Spleen (tissue), 11 donors: ENCODE measurements at regions not wholly inside any gene's neighbourhood (a gene's known extent, or its start where the extent isn't known, plus 50 kb on each side); places are given as distances from the start of the nearest gene placed in this dataset.

Source experiments
- DNase-seq: peaks from one replicate; pipeline ENCODE4 v3.0.0-alpha.2; 2020
- H3K27ac ChIP-seq, 8 donors: fragments of 200-600 bp; sonication (generic) in 7 of 8; 1 replicate in 4 of 8; 2 replicates in 4 of 8; pipeline versions ENCODE4 v1.5.0 to v1.8.0; 2016 to 2021; ENCODE audit warnings: inconsistent platforms in 4 of 8, mild to moderate bottlenecking in 4 of 8, moderate library complexity in 1 of 8
- H3K27me3 ChIP-seq, 7 donors: fragments of 200-600 bp; sonication (generic) in 6 of 7; replicated peaks in 1 of 7; 1 replicate in 4 of 7; 2 replicates in 3 of 7; pipeline versions ENCODE4 v1.5.0 to v1.8.0; 2016 to 2021; ENCODE audit warnings: inconsistent platforms in 3 of 7, mild to moderate bottlenecking in 1 of 7
- H3K36me3 ChIP-seq, 6 donors: fragments of 200-600 bp; sonication (generic) in 5 of 6; 1 replicate in 4 of 6; 2 replicates in 2 of 6; pipeline versions ENCODE4 v1.5.0 to v1.8.0; 2016 to 2021; ENCODE audit warnings: inconsistent platforms in 2 of 6
- H3K4me1 ChIP-seq, 6 donors: fragments of 200-600 bp; sonication (generic) in 5 of 6; 1 replicate in 3 of 6; 2 replicates in 3 of 6; pipeline versions ENCODE4 v1.5.0 to v1.8.0; 2016 to 2021; ENCODE audit warnings: inconsistent platforms in 3 of 6
- H3K4me3 ChIP-seq, 8 donors: fragments of 200-600 bp; sonication (generic) in 7 of 8; 1 replicate in 4 of 8; 2 replicates in 4 of 8; pipeline versions ENCODE4 v1.5.0 to v1.8.0; 2016 to 2021; ENCODE audit warnings: inconsistent platforms in 4 of 8, mild to moderate bottlenecking in 4 of 8, moderate library complexity in 2 of 8
- H3K9me3 ChIP-seq, 8 donors: fragments of 200-600 bp; sonication (generic) in 7 of 8; 1 replicate in 4 of 8; 2 replicates in 4 of 8; pipeline versions ENCODE4 v1.5.0 to v1.8.0; 2016 to 2021; ENCODE audit warnings: inconsistent platforms in 4 of 8
- CTCF ChIP-seq, 11 experiments: fragments of 200-600 bp in 7 of 11; fragments of 450-650 bp in 4 of 11; sonication (generic) in 4 of 11; IDR thresholded peaks in 8 of 11; conservative IDR thresholded peaks in 3 of 11; 1 replicate in 7 of 11; 2 replicates in 4 of 11; pipeline versions ENCODE4 v1.4.0 to v1.8.0; 2016 to 2021; ENCODE audit warnings: antibody characterized with exemption in 11 of 11, inconsistent platforms in 4 of 11, mild to moderate bottlenecking in 1 of 11
- POLR2A ChIP-seq, 3 donors: fragments of 450-650 bp; IDR thresholded peaks; one replicate each; pipeline ENCODE4 v1.5.1; 2017; ENCODE audit warnings: antibody characterized with exemption in 3 of 3, mild to moderate bottlenecking in 1 of 3
- POLR2AphosphoS5 ChIP-seq, 3 donors: sonication (generic); formaldehyde crosslinking; IDR thresholded peaks; one replicate each; pipeline ENCODE4 v1.5.1; 2017; ENCODE audit warnings: antibody characterized with exemption in 3 of 3
- WGBS, 5 donors: extraction: QIAGEN DNeasy Blood & Tissue Kit in 3 of 5; methylation state at CpG; one replicate each; pipeline versions ENCODE4 v1.1.5 to v1.1.7; 2013 to 2018; 5-methylcytosine and 5-hydroxymethylcytosine counted together
- intact Hi-C: fragments of 100-400 bp; cut with DNase I; formaldehyde crosslinking; loops from one replicate; pipeline ENCODE4 v1.15.0; 2023; ENCODE audit warnings: low total_unique reads
- donor health status: healthy with polysubstance abuse.
- donor health status: DM: no; HTN: no; CAD: no; lungs with moderate emphysema.
- donor health status: DM: no; HTN: no; CAD: no.
- donor health status: Bipolar disorder and iron deficiency.
- donor health status: healthy.
- donor health status: DM: no; HTN: no; CAD: no.
- donor health status: DM: yes; HTN: yes; CAD: no.

GRCh38 chr18:1015777-1016176, 111.1 kb downstream of the ADCYAP1 start:
- H3K4me1 ChIP-seq: no peaks in the 10 kb centered on the region
- no peak for TF ChIP-seq POLR2A (IDR thresholded peaks at IDR 0.05)
- TF ChIP-seq CTCF (IDR thresholded peaks at IDR 0.05 in 8 of 11, conservative IDR thresholded peaks at IDR 0.05 in 3 of 11): no peak
- no peak for TF ChIP-seq POLR2AphosphoS5 (IDR thresholded peaks at IDR 0.05)
- H3K27me3 ChIP-seq: no peaks in the 10 kb centered on the region
- no peak for DNase-seq
- intact Hi-C loops: no loop called here
- H3K4me3 ChIP-seq: no peak overlapping the region
- H3K36me3 ChIP-seq: no peaks in the 10 kb centered on the region
- no peak overlapping the region for H3K27ac ChIP-seq
- 51 to 71% (median 54%) methylated on average over 2 of the region's 2 CpGs for WGBS, 5 donors
- H3K9me3 ChIP-seq: no peaks in the 10 kb centered on the region

GRCh38 chr18:1017227-1018058, 112.8 kb downstream of the ADCYAP1 start:
- Histone ChIP-seq H3K9me3 (no peaks in the 10 kb centered on the region), H3K36me3 (no peaks in the 10 kb centered on the region), H3K27ac (no peak overlapping the region), H3K4me1 (no peaks in the 10 kb centered on the region), H3K4me3 (no peak overlapping the region), H3K27me3 (no peaks in the 10 kb centered on the region)
- 70 to 77% (median 76%) methylated on average over 8 of the region's 8 CpGs for WGBS, 5 donors
- intact Hi-C loops: no loop called here
- DNase-seq: no peak
- no peak for TF ChIP-seq POLR2AphosphoS5 (IDR thresholded peaks at IDR 0.05)
- no peak for TF ChIP-seq POLR2A (IDR thresholded peaks at IDR 0.05)
- no peak for TF ChIP-seq CTCF (IDR thresholded peaks at IDR 0.05 in 8 of 11, conservative IDR thresholded peaks at IDR 0.05 in 3 of 11)

GRCh38 chr18:1018181-1018681, 113.6 kb downstream of the ADCYAP1 start:
- Histone ChIP-seq H3K9me3 (no peaks in the 10 kb centered on the region), H3K4me1 (no peaks in the 10 kb centered on the region), H3K27ac (no peak overlapping the region), H3K36me3 (no peaks in the 10 kb centered on the region), H3K27me3 (no peaks in the 10 kb centered on the region), H3K4me3 (no peak overlapping the region)
- WGBS, 5 donors: 68 to 86% (median 78%) methylated on average over 5 of the region's 5 CpGs
- no peak for DNase-seq
- TF ChIP-seq POLR2AphosphoS5 (IDR thresholded peaks at IDR 0.05) (no peak), CTCF (IDR thresholded peaks at IDR 0.05 in 8 of 11, conservative IDR thresholded peaks at IDR 0.05 in 3 of 11) (no peak), POLR2A (IDR thresholded peaks at IDR 0.05) (no peak)
- intact Hi-C loops: no loop called here

GRCh38 chr18:1019191-1019590, 114.5 kb downstream of the ADCYAP1 start:
- TF ChIP-seq POLR2AphosphoS5 (IDR thresholded peaks at IDR 0.05) (no peak), POLR2A (IDR thresholded peaks at IDR 0.05) (no peak), CTCF (IDR thresholded peaks at IDR 0.05 in 8 of 11, conservative IDR thresholded peaks at IDR 0.05 in 3 of 11) (no peak)
- 22 to 59% (median 39%) methylated on average over 3 of the region's 3 CpGs for WGBS, 5 donors

More at GRCh38 chr18:1019191-1019590, 114.5 kb downstream of the ADCYAP1 start:
- intact Hi-C loops: no loop called here
- H3K4me1 ChIP-seq: no peaks in the 10 kb centered on the region
- no peak overlapping the region for H3K27ac ChIP-seq
- no peaks in the 10 kb centered on the region for H3K9me3 ChIP-seq
- H3K27me3 ChIP-seq: no peaks in the 10 kb centered on the region
- H3K36me3 ChIP-seq: no peaks in the 10 kb centered on the region
- DNase-seq: no peak
- no peak overlapping the region for H3K4me3 ChIP-seq
